HCT116 (cell line): ENCODE measurements at regions not wholly inside any gene's neighbourhood (a gene's known extent, or its start where the extent isn't known, plus 50 kb on each side); places are given as distances from the start of the nearest gene placed in this dataset.

Experiments used
- ATAC-seq: fragments of 200-7000 bp; cut with Tn5 transposase; 2 replicates; pipeline ENCODE4 v1.9.1; 2020; ENCODE audit warnings: mild to moderate bottlenecking, moderate library complexity
- BruUV-seq: library from RNA; stranded (reverse); fragments of 400-500 nt; replicated peaks from 2 replicates; lab custom pipeline; 2021; lab: Mats Ljungman, UMichigan
- CTCF ChIA-PET: fragments of 300-600 bp; sonication (Branson Sonifier 250); formaldehyde crosslinking; loops from one replicate; lab custom pipeline; 2021; ENCODE audit warnings: antibody characterized with exemption; lab: Charles Lee
- POLR2A ChIA-PET: fragments of 300-600, 350-600 bp; sonication (Branson Sonifier 250); formaldehyde crosslinking; loops from one replicate; lab custom pipeline; 2021; ENCODE audit warnings: antibody characterized with exemption; lab: Charles Lee
- RAD21 ChIA-PET, 2 experiments: fragments of 300-600 bp; sonication (Branson Sonifier 250); formaldehyde crosslinking; loops; one replicate each; lab custom pipeline; 2023; ENCODE audit warnings: low total read pairs in 2 of 2; ENCODE audit not compliant: uncharacterized antibody in 2 of 2, unreplicated experiment in 2 of 2, low non-redundant PET in 1 of 2; lab: Charles Lee
- DNase-seq: peaks from one replicate; pipeline ENCODE4 v3.0.0-alpha.2; 2010; ENCODE audit warnings: low read depth, low spot score
- H2AFZ ChIP-seq: fragments of 200-600 bp; shearing (Covaris generic), sonication (generic); 2 replicates; pipeline ENCODE4 v1.6.1; 2017; ENCODE audit warnings: low read depth, mixed run types, mixed read lengths, antibody characterized with exemption, low read length; ENCODE audit not compliant: poor library complexity, severe bottlenecking
- H3K27ac ChIP-seq: 2 replicates; pipeline ENCODE4 v1.5.1; 2012; ENCODE audit warnings: low read depth, low read length
- H3K27me3 ChIP-seq: fragments of 200-600 bp; sonication (generic); 2 replicates; pipeline ENCODE4 v1.6.1; 2016; ENCODE audit warnings: mixed run types, low read length, mixed read lengths; ENCODE audit not compliant: insufficient read depth
- H3K36me3 ChIP-seq, 2 experiments: fragments of 200-500 bp in 1 of 2; fragments of 200-600 bp in 1 of 2; sonication (Bioruptor generic) in 1 of 2; sonication (generic) in 1 of 2; 2 replicates each; pipeline versions ENCODE4 v1.5.1 to v1.6.1; 2014 to 2016; ENCODE audit warnings: low read length in 2 of 2, inconsistent platforms in 1 of 2, mixed read lengths in 1 of 2, mixed run types in 1 of 2; ENCODE audit not compliant: insufficient read depth in 2 of 2, control insufficient read depth in 1 of 2
- H3K4me1 ChIP-seq, 2 experiments: fragments of 200-600 bp in 1 of 2; sonication (generic) in 1 of 2; 2 replicates each; pipeline versions ENCODE4 v1.5.1 to v1.6.1; 2012 to 2017; ENCODE audit warnings: low read length in 2 of 2, inconsistent platforms in 1 of 2, mild to moderate bottlenecking in 1 of 2, mixed read lengths in 1 of 2, mixed run types in 1 of 2, moderate library complexity in 1 of 2; ENCODE audit not compliant: insufficient read depth in 2 of 2, control insufficient read depth in 1 of 2
- H3K4me2 ChIP-seq: fragments of 200-600 bp; sonication (generic); 2 replicates; pipeline ENCODE4 v1.6.1; 2017; ENCODE audit warnings: mixed run types, low read length, mixed read lengths
- H3K4me3 ChIP-seq, 2 experiments: fragments of 200-600 bp in 1 of 2; sonication (generic) in 1 of 2; replicated peaks in 1 of 2; 2 replicates each; pipeline ENCODE4 v1.5.1; 2011 to 2016; ENCODE audit warnings: low read length in 2 of 2, control low read depth in 1 of 2, low read depth in 1 of 2, mild to moderate bottlenecking in 1 of 2, mixed read lengths in 1 of 2, mixed run types in 1 of 2
- H3K79me2 ChIP-seq: fragments of 200-600 bp; sonication (generic); 2 replicates; pipeline ENCODE4 v1.6.1; 2017; ENCODE audit warnings: mild to moderate bottlenecking, mixed run types, low read length, moderate library complexity, mixed read lengths; ENCODE audit not compliant: insufficient read depth
- H3K9ac ChIP-seq: fragments of 200-600 bp; sonication (generic); 2 replicates; pipeline ENCODE4 v1.6.1; 2016; ENCODE audit warnings: low read length, mixed read lengths
- H3K9me2 ChIP-seq: fragments of 200-600 bp; sonication (generic), shearing (Covaris generic); 2 replicates; pipeline ENCODE4 v1.6.1; 2017; ENCODE audit warnings: mixed run types, mild to moderate bottlenecking, moderate library complexity; ENCODE audit not compliant: insufficient read depth
- H3K9me3 ChIP-seq, 2 experiments: fragments of 200-500 bp in 1 of 2; fragments of 200-600 bp in 1 of 2; sonication (Bioruptor generic) in 1 of 2; sonication (generic) in 1 of 2; 2 replicates each; pipeline ENCODE4 v1.6.1; 2014 to 2017; ENCODE audit warnings: low read length in 2 of 2, mixed read lengths in 2 of 2, inconsistent platforms in 1 of 2, low read depth in 1 of 2, mild to moderate bottlenecking in 1 of 2, mixed run types in 1 of 2, moderate library complexity in 1 of 2; ENCODE audit not compliant: control insufficient read depth in 1 of 2, insufficient read depth in 1 of 2
- H4K20me1 ChIP-seq: fragments of 200-600 bp; sonication (generic), shearing (Covaris generic); 2 replicates; pipeline ENCODE4 v1.6.1; 2017; ENCODE audit warnings: mixed run types, mild to moderate bottlenecking, moderate library complexity; ENCODE audit not compliant: insufficient read depth
- ATF3 ChIP-seq: IDR thresholded peaks from 2 replicates; pipeline ENCODE4 v1.6.1; 2012
- CBX3 ChIP-seq: IDR thresholded peaks from 2 replicates; pipeline ENCODE4 v1.6.1; 2012; ENCODE audit warnings: low read depth
- ELF1 ChIP-seq: IDR thresholded peaks from 2 replicates; pipeline ENCODE4 v1.6.1; 2012; ENCODE audit warnings: low read depth, borderline replicate concordance
- EZH2 ChIP-seq: fragments of 200-600 bp; sonication (generic); IDR thresholded peaks from 2 replicates; pipeline ENCODE4 v1.6.1; 2017; ENCODE audit warnings: antibody characterized with exemption, mixed run types
- JUND ChIP-seq: IDR thresholded peaks from 2 replicates; pipeline ENCODE4 v1.6.1; 2012
- POLR2AphosphoS5 ChIP-seq: IDR thresholded peaks from 2 replicates; pipeline ENCODE4 v1.6.1; 2011; ENCODE audit warnings: mild to moderate bottlenecking, low read depth, low read length, moderate library complexity
- REST ChIP-seq: IDR thresholded peaks from 2 replicates; pipeline ENCODE4 v1.6.1; 2012; ENCODE audit warnings: low read depth
- SP1 ChIP-seq: IDR thresholded peaks from 2 replicates; pipeline ENCODE4 v1.6.1; 2012; ENCODE audit warnings: low read depth
- TCF7L2 ChIP-seq: IDR thresholded peaks from 2 replicates; pipeline ENCODE4 v1.7.0; 2011; ENCODE audit warnings: borderline replicate concordance, inconsistent platforms; ENCODE audit not compliant: insufficient read depth, insufficient read length; ENCODE audit errors: extremely low read depth
- YY1 ChIP-seq: IDR thresholded peaks from 2 replicates; pipeline ENCODE4 v1.6.1; 2011; ENCODE audit warnings: low read length, low read depth, moderate library complexity, mild to moderate bottlenecking; ENCODE audit not compliant: insufficient replicate concordance; ENCODE audit errors: extremely low read depth
- ZNF274 ChIP-seq: fragments of 200-500 bp; sonication (Bioruptor generic); IDR thresholded peaks from 2 replicates; pipeline ENCODE4 v1.6.1; 2014; ENCODE audit warnings: mild to moderate bottlenecking, low read depth, low read length, inconsistent platforms
- intact Hi-C: fragments of 100-400 bp; cut with micrococcal nuclease; formaldehyde crosslinking; loops from 2 replicates; pipeline ENCODE4 v1.10.0; 2022
- TF ChIP-seq, protein P1 (sequence below): IDR thresholded peaks from 2 replicates; pipeline ENCODE4 v1.6.1; 2012
- TF ChIP-seq, protein P2 (sequence below), 3 experiments: fragments of 200-600 bp in 1 of 3; sonication (generic) in 1 of 3; IDR thresholded peaks in 2 of 3; conservative IDR thresholded peaks in 1 of 3; 2 replicates each; pipeline ENCODE4 v1.5.1; 2012 to 2017; ENCODE audit warnings: low read depth in 2 of 3, low read length in 2 of 3, antibody characterized with exemption in 1 of 3, borderline replicate concordance in 1 of 3, control low read depth in 1 of 3, mild to moderate bottlenecking in 1 of 3, mixed read lengths in 1 of 3, mixed run types in 1 of 3, moderate library complexity in 1 of 3; ENCODE audit not compliant: insufficient read depth in 1 of 3

GRCh38 chr2:103451283-103451682 is 689.5 kb downstream of the TMEM182 start:
- no TSS peak for BruUV-seq
- Histone ChIP-seq H3K79me2 (no peaks in the 10 kb centered on the region), H3K36me3 (no peaks in the 10 kb centered on the region), H3K4me3 (no peak overlapping the region), H3K9me3 (peaks cover 5 to 14% of the 10 kb centered on the region in 2 experiments; a peak in 2 of 4 replicates), H3K4me1 (no peaks in the 10 kb centered on the region), H2AFZ (no peak overlapping the region), H3K4me2 (no peak overlapping the region), H3K9ac (no peak overlapping the region), H3K9me2 (no peaks in the 10 kb centered on the region), H3K27ac (no peak overlapping the region), H4K20me1 (no peaks in the 10 kb centered on the region), H3K27me3 (no peaks in the 10 kb centered on the region)
- DNase-seq (no peak), ATAC-seq (no peak)
- POLR2A ChIA-PET = no interaction called here
- CTCF ChIA-PET = no interaction called here
- TF ChIP-seq, protein P1, sequence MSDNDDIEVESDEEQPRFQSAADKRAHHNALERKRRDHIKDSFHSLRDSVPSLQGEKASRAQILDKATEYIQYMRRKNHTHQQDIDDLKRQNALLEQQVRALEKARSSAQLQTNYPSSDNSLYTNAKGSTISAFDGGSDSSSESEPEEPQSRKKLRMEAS = no peak
- TF ChIP-seq ATF3 (no peak), ZNF274 (no peak), YY1 (no peak), SP1 (no peak), EZH2 (no peak), REST (no peak), TCF7L2 (no peak), JUND (no peak), CBX3 (no peak), ELF1 (no peak), POLR2AphosphoS5 (no peak)
- TF ChIP-seq, protein P2, sequence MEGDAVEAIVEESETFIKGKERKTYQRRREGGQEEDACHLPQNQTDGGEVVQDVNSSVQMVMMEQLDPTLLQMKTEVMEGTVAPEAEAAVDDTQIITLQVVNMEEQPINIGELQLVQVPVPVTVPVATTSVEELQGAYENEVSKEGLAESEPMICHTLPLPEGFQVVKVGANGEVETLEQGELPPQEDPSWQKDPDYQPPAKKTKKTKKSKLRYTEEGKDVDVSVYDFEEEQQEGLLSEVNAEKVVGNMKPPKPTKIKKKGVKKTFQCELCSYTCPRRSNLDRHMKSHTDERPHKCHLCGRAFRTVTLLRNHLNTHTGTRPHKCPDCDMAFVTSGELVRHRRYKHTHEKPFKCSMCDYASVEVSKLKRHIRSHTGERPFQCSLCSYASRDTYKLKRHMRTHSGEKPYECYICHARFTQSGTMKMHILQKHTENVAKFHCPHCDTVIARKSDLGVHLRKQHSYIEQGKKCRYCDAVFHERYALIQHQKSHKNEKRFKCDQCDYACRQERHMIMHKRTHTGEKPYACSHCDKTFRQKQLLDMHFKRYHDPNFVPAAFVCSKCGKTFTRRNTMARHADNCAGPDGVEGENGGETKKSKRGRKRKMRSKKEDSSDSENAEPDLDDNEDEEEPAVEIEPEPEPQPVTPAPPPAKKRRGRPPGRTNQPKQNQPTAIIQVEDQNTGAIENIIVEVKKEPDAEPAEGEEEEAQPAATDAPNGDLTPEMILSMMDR (IDR thresholded peaks at IDR 0.05 in 2 of 3, conservative IDR thresholded peaks at IDR 0.05 in 1 of 3; ENCODE audit: borderline replicate concordance in 1 of 3, insufficient read depth in 1 of 3, low read depth in 2 of 3, low read length in 2 of 3) = no peak
- RAD21 ChIA-PET = no interaction called here
- intact Hi-C loops = no loop called here
